ENCODE measurements at regions not wholly inside any gene's neighbourhood (a gene's known extent, or its start where the extent isn't known, plus 50 kb on each side); places are given as distances from the start of the nearest gene placed in this dataset.

DNA sequence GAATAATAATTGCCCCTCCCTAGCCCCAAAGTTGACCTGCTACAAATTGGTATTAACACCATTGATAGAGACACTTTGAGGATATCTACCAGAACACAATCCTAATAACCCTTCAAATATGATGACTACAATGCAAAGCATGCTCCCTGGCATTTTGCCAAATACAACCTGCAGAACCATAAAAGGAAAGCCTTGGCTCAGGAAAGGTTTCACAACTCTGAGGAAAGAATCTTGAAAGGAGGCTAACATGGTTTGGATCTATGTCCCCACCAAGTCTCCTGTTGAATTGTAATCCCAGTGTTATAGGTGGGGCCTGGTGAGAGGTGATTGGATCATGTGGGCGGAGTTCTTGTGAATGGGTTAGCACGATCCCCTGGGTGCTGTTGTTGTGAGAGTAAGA, 140.4 kb upstream of the ARHGAP42 start:
- TF ChIP-seq EZH2phosphoT487 (IDR thresholded peaks at IDR 0.05; ENCODE audit: borderline replicate concordance): no peak
- TF ChIP-seq, protein P1, sequence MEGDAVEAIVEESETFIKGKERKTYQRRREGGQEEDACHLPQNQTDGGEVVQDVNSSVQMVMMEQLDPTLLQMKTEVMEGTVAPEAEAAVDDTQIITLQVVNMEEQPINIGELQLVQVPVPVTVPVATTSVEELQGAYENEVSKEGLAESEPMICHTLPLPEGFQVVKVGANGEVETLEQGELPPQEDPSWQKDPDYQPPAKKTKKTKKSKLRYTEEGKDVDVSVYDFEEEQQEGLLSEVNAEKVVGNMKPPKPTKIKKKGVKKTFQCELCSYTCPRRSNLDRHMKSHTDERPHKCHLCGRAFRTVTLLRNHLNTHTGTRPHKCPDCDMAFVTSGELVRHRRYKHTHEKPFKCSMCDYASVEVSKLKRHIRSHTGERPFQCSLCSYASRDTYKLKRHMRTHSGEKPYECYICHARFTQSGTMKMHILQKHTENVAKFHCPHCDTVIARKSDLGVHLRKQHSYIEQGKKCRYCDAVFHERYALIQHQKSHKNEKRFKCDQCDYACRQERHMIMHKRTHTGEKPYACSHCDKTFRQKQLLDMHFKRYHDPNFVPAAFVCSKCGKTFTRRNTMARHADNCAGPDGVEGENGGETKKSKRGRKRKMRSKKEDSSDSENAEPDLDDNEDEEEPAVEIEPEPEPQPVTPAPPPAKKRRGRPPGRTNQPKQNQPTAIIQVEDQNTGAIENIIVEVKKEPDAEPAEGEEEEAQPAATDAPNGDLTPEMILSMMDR (conservative IDR thresholded peaks at IDR 0.05; ENCODE audit: low read length): no peak
- no peaks in the 10 kb centered on the region for H3K79me2 ChIP-seq (ENCODE audit: insufficient read depth, low read length)
- H3F3A ChIP-seq (ENCODE audit: low read depth): no peaks in the 10 kb centered on the region
- no peak overlapping the region for H3K9ac ChIP-seq (ENCODE audit: low read depth, low read length, poor library complexity, severe bottlenecking)
- H2AFZ ChIP-seq (ENCODE audit: low read length): no peak overlapping the region
- H3K4me1 ChIP-seq (ENCODE audit: insufficient read depth, low read length, poor library complexity, severe bottlenecking): no peaks in the 10 kb centered on the region
- no peaks in the 10 kb centered on the region for H4K20me1 ChIP-seq (ENCODE audit: insufficient read depth, low read length, poor library complexity, severe bottlenecking)
- H3K36me3 ChIP-seq (ENCODE audit: insufficient read depth, low read length): no peaks in the 10 kb centered on the region
- H3K27me3 ChIP-seq (ENCODE audit: insufficient read depth, low read length, poor library complexity, severe bottlenecking): no peaks in the 10 kb centered on the region
- H3K4me2 ChIP-seq (ENCODE audit: low read depth, low read length, poor library complexity, severe bottlenecking): no peak overlapping the region
- H3K4me3 ChIP-seq (ENCODE audit: low read length, poor library complexity, severe bottlenecking): no peak overlapping the region
- no peaks in the 10 kb centered on the region for H3K9me2 ChIP-seq (replicated peaks; ENCODE audit: low read depth, low read length)
- H3K9me3 ChIP-seq (ENCODE audit: insufficient read depth, low read depth, low read length): no peaks in the 10 kb centered on the region

DNA sequence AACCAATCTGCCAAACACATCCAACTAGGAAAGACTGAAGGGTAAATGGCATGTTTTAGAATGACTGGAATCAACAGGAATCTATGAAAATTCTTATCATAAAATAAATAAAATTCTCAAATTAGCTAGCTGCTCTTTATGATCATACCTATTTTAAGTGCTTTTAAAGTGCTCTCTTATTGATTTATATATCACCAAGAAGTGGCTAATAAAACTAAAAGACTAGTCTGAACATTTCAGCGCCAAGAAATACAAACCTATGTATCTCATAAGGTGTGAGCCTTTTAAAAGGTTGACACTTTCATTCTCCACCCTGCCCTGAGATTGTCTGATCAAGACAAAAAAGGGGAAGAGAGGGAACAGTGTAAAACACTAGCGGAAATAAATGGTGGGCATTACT, 136.8 kb upstream of the ARHGAP42 start:
- no peak overlapping the region for H3K4me3 ChIP-seq (ENCODE audit: low read length, poor library complexity, severe bottlenecking)
- H3K4me1 ChIP-seq (ENCODE audit: insufficient read depth, low read length, poor library complexity, severe bottlenecking): no peaks in the 10 kb centered on the region
- no peak overlapping the region for H3K4me2 ChIP-seq (ENCODE audit: low read depth, low read length, poor library complexity, severe bottlenecking)
- H3K9me2 ChIP-seq (replicated peaks; ENCODE audit: low read depth, low read length): no peaks in the 10 kb centered on the region
- H3K9me3 ChIP-seq (ENCODE audit: insufficient read depth, low read depth, low read length): no peaks in the 10 kb centered on the region
- H3F3A ChIP-seq (ENCODE audit: low read depth): no peaks in the 10 kb centered on the region
- no peak for TF ChIP-seq EZH2phosphoT487 (IDR thresholded peaks at IDR 0.05; ENCODE audit: borderline replicate concordance)
- TF ChIP-seq, protein P1 (conservative IDR thresholded peaks at IDR 0.05; ENCODE audit: low read length): no peak
- no peak overlapping the region for H2AFZ ChIP-seq (ENCODE audit: low read length)
- H3K27me3 ChIP-seq (ENCODE audit: insufficient read depth, low read length, poor library complexity, severe bottlenecking): no peaks in the 10 kb centered on the region
- no peak overlapping the region for H3K9ac ChIP-seq (ENCODE audit: low read depth, low read length, poor library complexity, severe bottlenecking)
- H3K79me2 ChIP-seq (ENCODE audit: insufficient read depth, low read length): no peaks in the 10 kb centered on the region
- no peaks in the 10 kb centered on the region for H4K20me1 ChIP-seq (ENCODE audit: insufficient read depth, low read length, poor library complexity, severe bottlenecking)
- H3K36me3 ChIP-seq (ENCODE audit: insufficient read depth, low read length): no peaks in the 10 kb centered on the region

DNA sequence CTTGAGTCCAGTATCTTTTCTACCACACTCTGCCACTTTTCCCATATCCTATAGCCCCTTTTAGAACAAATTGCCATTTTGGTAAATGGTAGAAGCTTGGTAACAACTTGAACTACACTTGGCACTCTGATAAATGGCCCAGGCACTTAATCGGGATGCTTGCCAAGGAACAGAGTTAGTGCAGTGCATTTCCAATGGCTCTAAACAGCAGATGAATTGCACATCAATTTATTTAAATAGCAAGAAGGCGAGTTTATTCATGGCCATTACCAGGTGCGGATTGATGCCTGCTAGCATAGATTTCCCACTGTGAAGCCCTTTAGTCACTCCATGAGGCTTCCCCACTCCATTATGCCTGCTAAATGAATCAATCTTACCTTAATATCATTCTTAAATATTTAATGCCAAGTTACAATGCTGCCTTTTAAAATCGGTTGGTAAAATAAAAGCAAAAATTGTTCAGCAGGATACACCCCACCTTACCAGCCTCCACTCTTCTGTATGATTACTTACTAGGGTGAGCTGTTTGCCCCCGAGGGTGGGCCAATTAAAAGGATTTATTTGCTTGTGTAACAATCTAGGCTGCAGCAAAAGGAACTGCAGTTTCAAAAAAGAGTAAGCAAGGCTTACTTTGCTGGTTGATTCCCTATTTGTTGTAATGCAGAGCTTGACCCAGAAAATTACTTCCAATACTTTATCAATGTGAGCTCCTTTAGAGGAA, 136.0 kb upstream of the ARHGAP42 start:
- Histone ChIP-seq H3K36me3 (ENCODE audit: insufficient read depth, low read length) (no peaks in the 10 kb centered on the region), H3K9me2 (replicated peaks; ENCODE audit: low read depth, low read length) (no peaks in the 10 kb centered on the region), H2AFZ (ENCODE audit: low read length) (no peak overlapping the region), H3K27me3 (ENCODE audit: insufficient read depth, low read length, poor library complexity, severe bottlenecking) (no peaks in the 10 kb centered on the region), H3K4me2 (ENCODE audit: low read depth, low read length, poor library complexity, severe bottlenecking) (no peak overlapping the region), H3K9me3 (ENCODE audit: insufficient read depth, low read depth, low read length) (no peaks in the 10 kb centered on the region), H4K20me1 (ENCODE audit: insufficient read depth, low read length, poor library complexity, severe bottlenecking) (no peaks in the 10 kb centered on the region), H3K9ac (ENCODE audit: low read depth, low read length, poor library complexity, severe bottlenecking) (no peak overlapping the region), H3K79me2 (ENCODE audit: insufficient read depth, low read length) (no peaks in the 10 kb centered on the region), H3K4me1 (ENCODE audit: insufficient read depth, low read length, poor library complexity, severe bottlenecking) (no peaks in the 10 kb centered on the region), H3F3A (ENCODE audit: low read depth) (no peaks in the 10 kb centered on the region), H3K4me3 (ENCODE audit: low read length, poor library complexity, severe bottlenecking) (no peak overlapping the region)
- TF ChIP-seq, protein P1 (conservative IDR thresholded peaks at IDR 0.05; ENCODE audit: low read length): no peak
- no peak for TF ChIP-seq EZH2phosphoT487 (IDR thresholded peaks at IDR 0.05; ENCODE audit: borderline replicate concordance)
